ENCODE measurements at regions not wholly inside any gene's neighbourhood (a gene's known extent, or its start where the extent isn't known, plus 50 kb on each side); places are given as distances from the start of the nearest gene placed in this dataset.

DNA sequence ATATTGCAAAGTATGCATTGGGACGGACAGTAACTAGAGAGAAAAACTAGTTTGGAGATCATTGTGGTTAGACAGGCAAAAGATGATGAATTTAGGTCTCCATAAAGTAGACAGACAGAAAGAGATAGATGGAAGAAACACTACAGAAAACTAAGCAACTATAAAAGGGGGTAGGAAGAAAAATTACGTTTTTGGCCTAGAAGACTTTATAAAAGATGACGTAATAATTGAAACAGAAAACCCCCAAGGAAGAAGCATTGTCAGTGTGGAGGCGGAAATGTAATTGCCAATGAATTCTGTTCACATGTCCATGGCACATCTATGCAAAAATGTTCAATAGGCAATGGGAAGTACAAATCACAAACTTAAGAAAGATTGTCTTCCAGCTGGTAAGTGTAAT, 1211.5 kb upstream of the ZEB2 start:
- no peak for TF ChIP-seq CTCF (IDR thresholded peaks at IDR 0.05; ENCODE audit: unreplicated experiment)
- DNase-seq (ENCODE audit: low spot score, unreplicated experiment), result no peak
- H3K27ac Mint-ChIP-seq, result no peak overlapping the region
- H3K4me1 Mint-ChIP-seq (ENCODE audit: low read depth), result peaks cover 3% of the 10 kb centered on the region
- peaks cover 6% of the 10 kb centered on the region for H3K9me3 Mint-ChIP-seq (ENCODE audit: low read depth)
- H3K4me3 Mint-ChIP-seq (ENCODE audit: low read depth), result no peak overlapping the region
- H3K27me3 Mint-ChIP-seq, result no peaks in the 10 kb centered on the region
- no peaks in the 10 kb centered on the region for H3K36me3 Mint-ChIP-seq (ENCODE audit: insufficient read depth)

DNA sequence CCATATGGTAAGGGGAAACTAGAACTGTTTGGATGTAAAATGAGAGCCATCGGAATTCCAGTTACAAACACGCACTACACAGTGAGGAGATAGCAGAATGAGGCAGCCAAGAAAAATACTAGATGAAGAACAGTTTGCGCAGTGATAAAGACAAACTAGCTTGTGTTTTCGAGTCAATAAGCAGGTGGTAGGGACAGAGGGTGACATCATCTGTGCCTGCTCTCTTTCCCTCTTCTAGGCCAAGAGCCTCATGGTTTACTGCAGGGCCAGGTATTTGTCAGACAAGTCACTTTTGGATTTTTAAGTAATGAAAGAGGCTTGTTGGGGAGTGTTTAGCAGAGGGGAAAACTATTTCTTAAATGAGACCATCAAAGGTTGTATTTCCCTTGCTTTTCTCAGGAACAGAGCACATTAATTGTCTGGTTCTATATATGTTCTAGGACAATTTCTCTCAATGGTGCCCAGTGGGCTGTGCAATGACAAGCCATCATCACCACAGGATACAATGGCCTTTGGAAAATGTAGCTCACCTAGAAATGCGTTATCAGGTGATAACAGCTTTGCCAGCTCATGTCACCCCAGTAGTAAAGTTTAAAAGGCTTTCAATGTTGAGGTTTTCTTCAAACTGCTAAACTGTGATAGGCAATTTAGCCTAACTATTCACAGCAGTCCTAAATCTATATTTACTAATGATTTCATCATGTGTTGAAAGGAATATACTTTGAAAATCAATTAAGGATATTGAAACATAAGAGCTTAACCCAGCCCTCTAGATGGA, 1210.3 kb upstream of the ZEB2 start:
- Mint-ChIP-seq H3K36me3 (ENCODE audit: insufficient read depth) (no peaks in the 10 kb centered on the region), H3K27ac (no peak overlapping the region), H3K4me3 (ENCODE audit: low read depth) (no peak overlapping the region), H3K4me1 (ENCODE audit: low read depth) (peaks cover under 1% of the 10 kb centered on the region), H3K27me3 (no peaks in the 10 kb centered on the region), H3K9me3 (ENCODE audit: low read depth) (peaks cover 6% of the 10 kb centered on the region)
- no peak for DNase-seq (ENCODE audit: low spot score, unreplicated experiment)
- TF ChIP-seq CTCF (IDR thresholded peaks at IDR 0.05; ENCODE audit: unreplicated experiment), result no peak

DNA sequence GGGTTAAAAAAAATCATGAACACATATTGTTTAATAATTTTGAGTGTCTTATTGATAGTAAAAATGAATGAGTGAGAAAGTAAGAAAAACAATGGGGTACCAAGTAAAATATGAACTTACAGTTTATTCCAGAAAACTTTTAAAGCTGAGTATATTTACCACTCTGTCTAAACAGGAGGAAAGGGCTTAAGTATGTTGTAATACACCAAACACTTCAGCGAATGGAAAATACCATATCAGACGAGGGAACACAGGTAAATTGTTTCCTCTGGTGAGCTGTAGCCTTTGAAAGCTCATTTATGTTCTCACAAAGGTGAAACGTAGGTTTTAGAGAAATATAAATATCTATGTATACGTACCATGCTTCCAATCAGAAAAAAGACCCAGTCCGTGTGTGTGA, 1209.6 kb upstream of the ZEB2 start:
- no peak for DNase-seq (ENCODE audit: low spot score, unreplicated experiment)
- Mint-ChIP-seq H3K36me3 (ENCODE audit: insufficient read depth) (no peaks in the 10 kb centered on the region), H3K9me3 (ENCODE audit: low read depth) (peaks cover 6% of the 10 kb centered on the region), H3K27ac (no peak overlapping the region), H3K4me3 (ENCODE audit: low read depth) (no peak overlapping the region), H3K27me3 (no peaks in the 10 kb centered on the region), H3K4me1 (ENCODE audit: low read depth) (no peaks in the 10 kb centered on the region)
- TF ChIP-seq CTCF (IDR thresholded peaks at IDR 0.05; ENCODE audit: unreplicated experiment), result no peak

DNA sequence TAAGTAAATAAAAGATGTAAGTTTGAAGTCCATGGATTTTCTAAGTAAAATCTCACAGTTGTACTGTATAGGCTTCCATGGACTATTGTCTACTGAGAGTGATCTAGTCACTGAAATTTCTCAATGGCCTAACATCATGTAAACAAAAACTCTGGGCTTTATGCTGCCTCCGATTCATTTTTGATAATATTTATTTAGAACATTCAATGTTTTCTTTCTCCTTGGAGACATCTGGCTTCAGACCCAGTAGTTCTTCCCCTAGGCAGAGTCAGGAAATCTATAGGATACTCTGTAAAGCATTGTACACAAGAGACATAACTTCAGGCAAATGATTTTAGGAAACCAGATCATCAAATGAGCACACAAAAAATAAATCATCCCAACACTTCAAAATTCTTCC, 1208.6 kb upstream of the ZEB2 start:
- H3K27me3 Mint-ChIP-seq, result no peaks in the 10 kb centered on the region
- no peak overlapping the region for H3K27ac Mint-ChIP-seq
- TF ChIP-seq CTCF (IDR thresholded peaks at IDR 0.05; ENCODE audit: unreplicated experiment), result no peak
- H3K36me3 Mint-ChIP-seq (ENCODE audit: insufficient read depth), result no peaks in the 10 kb centered on the region
- H3K4me3 Mint-ChIP-seq (ENCODE audit: low read depth), result no peak overlapping the region
- DNase-seq (ENCODE audit: low spot score, unreplicated experiment), result no peak
- no peaks in the 10 kb centered on the region for H3K4me1 Mint-ChIP-seq (ENCODE audit: low read depth)
- H3K9me3 Mint-ChIP-seq (ENCODE audit: low read depth), result peaks cover 6% of the 10 kb centered on the region

DNA sequence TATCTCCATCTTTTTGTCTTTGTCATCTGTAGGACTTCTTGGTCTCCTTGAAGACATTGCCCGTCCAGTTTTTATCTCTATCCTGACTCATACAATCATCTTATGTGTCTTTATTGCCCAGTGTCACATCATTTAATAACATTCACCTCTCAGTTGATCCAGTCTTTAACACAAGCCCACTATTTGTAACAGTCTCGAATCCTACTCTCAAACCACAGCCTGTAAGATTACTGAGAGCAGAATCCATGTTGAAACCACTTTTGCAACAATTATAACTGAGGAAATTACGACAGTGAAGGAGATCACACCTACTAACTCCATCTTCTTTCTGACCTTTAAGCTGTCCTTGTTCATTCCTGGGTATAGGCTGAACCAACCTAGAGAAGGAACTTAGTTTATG, 1206.0 kb upstream of the ZEB2 start:
- no peak for DNase-seq (ENCODE audit: low spot score, unreplicated experiment)
- H3K4me3 Mint-ChIP-seq (ENCODE audit: low read depth), result no peak overlapping the region
- H3K9me3 Mint-ChIP-seq (ENCODE audit: low read depth), result peaks cover 6% of the 10 kb centered on the region
- no peaks in the 10 kb centered on the region for H3K36me3 Mint-ChIP-seq (ENCODE audit: insufficient read depth)
- H3K4me1 Mint-ChIP-seq (ENCODE audit: low read depth), result no peaks in the 10 kb centered on the region
- no peaks in the 10 kb centered on the region for H3K27me3 Mint-ChIP-seq
- TF ChIP-seq CTCF (IDR thresholded peaks at IDR 0.05; ENCODE audit: unreplicated experiment), result no peak
- H3K27ac Mint-ChIP-seq, result no peak overlapping the region

All from progenitor cell of endocrine pancreas (in vitro differentiated cells).